PC-3 (cell line): ENCODE measurements at regions not wholly inside any gene's neighbourhood (a gene's known extent, or its start where the extent isn't known, plus 50 kb on each side); places are given as distances from the start of the nearest gene placed in this dataset.

ENCODE experiments used
- ATAC-seq: fragments of 200-7000 bp; cut with Tn5 transposase; 2 replicates; pipeline ENCODE4 v1.9.1; 2020; ENCODE audit warnings: mild to moderate bottlenecking, moderate library complexity
- BruUV-seq: library from RNA; stranded (reverse); fragments of 400-500 nt; replicated peaks from 2 replicates; lab custom pipeline; 2021; lab: Mats Ljungman, UMichigan
- CTCF ChIA-PET: fragments of 300-600 bp; sonication (Branson Sonifier 250); formaldehyde crosslinking; loops from one replicate; lab custom pipeline; 2022; ENCODE audit warnings: antibody characterized with exemption; lab: Charles Lee
- POLR2A ChIA-PET: fragments of 300-600 bp; sonication (Branson Sonifier 250); formaldehyde crosslinking; loops from one replicate; lab custom pipeline; 2022; ENCODE audit warnings: antibody characterized with exemption; ENCODE audit not compliant: unreplicated experiment; lab: Charles Lee
- DNase-seq: peaks from one replicate; pipeline ENCODE4 v3.0.0-alpha.2; 2015
- H2AFZ ChIP-seq: fragments of 300-600 bp; sonication (generic); 2 replicates; pipeline ENCODE4 v1.6.0; 2016; ENCODE audit warnings: antibody characterized with exemption, low read length
- H3F3A ChIP-seq: fragments of 300-600 bp; sonication (generic); one replicate; pipeline ENCODE4 v1.6.0; 2017; ENCODE audit warnings: antibody characterized with exemption, low read length, control low read depth, mild to moderate bottlenecking; ENCODE audit not compliant: unreplicated experiment
- H3K27ac ChIP-seq: fragments of 300-600 bp; sonication (generic); 2 replicates; pipeline ENCODE4 v1.5.1; 2016; ENCODE audit warnings: mild to moderate bottlenecking, low read length
- H3K27me3 ChIP-seq: fragments of 300-600 bp; sonication (generic); 2 replicates; pipeline ENCODE4 v1.6.1; 2016; ENCODE audit warnings: low read length, mixed read lengths
- H3K36me3 ChIP-seq: fragments of 300-600 bp; sonication (generic); 2 replicates; pipeline ENCODE4 v1.6.1; 2016; ENCODE audit warnings: low read depth, mixed run types, low read length, mixed read lengths
- H3K4me1 ChIP-seq: fragments of 300-600 bp; sonication (generic); 2 replicates; pipeline ENCODE4 v1.5.1; 2016; ENCODE audit warnings: low read length; ENCODE audit not compliant: insufficient read depth
- H3K4me2 ChIP-seq: fragments of 300-600 bp; sonication (generic); 2 replicates; pipeline ENCODE4 v1.6.0; 2016; ENCODE audit warnings: low read length
- H3K4me3 ChIP-seq: fragments of 300-600 bp; sonication (generic); 2 replicates; pipeline ENCODE4 v1.5.1; 2016; ENCODE audit warnings: mild to moderate bottlenecking, low read length, mixed read lengths
- H3K79me2 ChIP-seq: fragments of 300-600 bp; sonication (generic); 2 replicates; pipeline ENCODE4 v1.6.1; 2017; ENCODE audit warnings: low read length, mixed read lengths
- H3K9ac ChIP-seq: fragments of 300-600 bp; sonication (generic); 2 replicates; pipeline ENCODE4 v1.6.0; 2016; ENCODE audit warnings: mild to moderate bottlenecking, low read length
- H3K9me2 ChIP-seq: fragments of 300-600 bp; sonication (generic); replicated peaks from 2 replicates; pipeline ENCODE4 v1.6.1; 2016; ENCODE audit warnings: mixed run types, low read length, mixed read lengths
- H3K9me3 ChIP-seq: fragments of 300-600 bp; sonication (generic); 2 replicates; pipeline ENCODE4 v1.6.1; 2016; ENCODE audit warnings: low read length, mixed read lengths
- H4K20me1 ChIP-seq: fragments of 300-600 bp; sonication (generic); 2 replicates; pipeline ENCODE4 v1.6.1; 2016; ENCODE audit warnings: low read length, mixed read lengths
- EZH2 ChIP-seq: fragments of 300-600 bp; sonication (generic); IDR thresholded peaks from one replicate; pipeline ENCODE4 v1.6.1; 2017; ENCODE audit warnings: antibody characterized with exemption, mild to moderate bottlenecking, low read length; ENCODE audit not compliant: unreplicated experiment
- EZH2phosphoT487 ChIP-seq: fragments of 300-600 bp; sonication (generic); IDR thresholded peaks from 2 replicates; pipeline ENCODE4 v1.6.1; 2018; ENCODE audit warnings: mild to moderate bottlenecking, antibody characterized with exemption, low read length, borderline replicate concordance
- intact Hi-C: fragments of 100-400 bp; cut with micrococcal nuclease; formaldehyde crosslinking; loops from 2 replicates; pipeline ENCODE4 v1.9.0; 2023
- TF ChIP-seq, protein P1 (sequence below): fragments of 300-600 bp; sonication (generic); conservative IDR thresholded peaks from 2 replicates; pipeline ENCODE4 v1.5.1; 2017; ENCODE audit warnings: antibody characterized with exemption, low read depth, mild to moderate bottlenecking, low read length

DNA sequence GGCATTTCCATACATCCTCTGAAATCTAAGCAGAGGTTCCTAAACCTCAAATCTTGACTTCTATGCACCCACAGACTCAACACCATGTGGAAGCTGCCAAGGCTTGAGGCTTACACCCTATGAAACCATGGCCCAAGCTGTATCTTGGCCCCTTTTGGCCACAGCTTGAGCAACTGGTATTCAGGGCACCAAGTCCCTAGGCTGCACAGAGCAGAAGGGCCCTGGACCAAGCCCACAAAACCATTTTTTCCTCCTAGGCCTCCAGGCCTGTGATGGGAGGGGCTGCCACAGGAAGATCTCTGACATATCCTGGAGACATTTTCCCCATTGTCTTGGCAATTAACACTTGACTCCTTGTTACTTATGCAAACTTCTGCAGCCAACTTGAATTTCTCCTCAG, 54.4 kb upstream of the IL12A start:
- H3K36me3 ChIP-seq, result no peaks in the 10 kb centered on the region
- peaks cover 13% of the 10 kb centered on the region; the same call in 1 of the 2 replicates for H3K9me3 ChIP-seq
- DNase-seq, result no peak
- no peaks in the 10 kb centered on the region for H4K20me1 ChIP-seq
- ChIA-PET POLR2A (no interaction called here), CTCF (no interaction called here)
- ATAC-seq, result no peak
- no peak overlapping the region for H2AFZ ChIP-seq
- H3K4me1 ChIP-seq, result peaks cover 10% of the 10 kb centered on the region
- H3F3A ChIP-seq, result no peaks in the 10 kb centered on the region
- H3K9me2 ChIP-seq, result no peaks in the 10 kb centered on the region
- no peaks in the 10 kb centered on the region for H3K79me2 ChIP-seq
- intact Hi-C loops, result no loop called here
- H3K4me3 ChIP-seq, result no peak overlapping the region
- no peak overlapping the region for H3K4me2 ChIP-seq
- no peaks in the 10 kb centered on the region for H3K27me3 ChIP-seq
- H3K27ac ChIP-seq, result no peak overlapping the region
- H3K9ac ChIP-seq, result no peak overlapping the region
- TF ChIP-seq EZH2, result no peak
- TF ChIP-seq, protein P1, sequence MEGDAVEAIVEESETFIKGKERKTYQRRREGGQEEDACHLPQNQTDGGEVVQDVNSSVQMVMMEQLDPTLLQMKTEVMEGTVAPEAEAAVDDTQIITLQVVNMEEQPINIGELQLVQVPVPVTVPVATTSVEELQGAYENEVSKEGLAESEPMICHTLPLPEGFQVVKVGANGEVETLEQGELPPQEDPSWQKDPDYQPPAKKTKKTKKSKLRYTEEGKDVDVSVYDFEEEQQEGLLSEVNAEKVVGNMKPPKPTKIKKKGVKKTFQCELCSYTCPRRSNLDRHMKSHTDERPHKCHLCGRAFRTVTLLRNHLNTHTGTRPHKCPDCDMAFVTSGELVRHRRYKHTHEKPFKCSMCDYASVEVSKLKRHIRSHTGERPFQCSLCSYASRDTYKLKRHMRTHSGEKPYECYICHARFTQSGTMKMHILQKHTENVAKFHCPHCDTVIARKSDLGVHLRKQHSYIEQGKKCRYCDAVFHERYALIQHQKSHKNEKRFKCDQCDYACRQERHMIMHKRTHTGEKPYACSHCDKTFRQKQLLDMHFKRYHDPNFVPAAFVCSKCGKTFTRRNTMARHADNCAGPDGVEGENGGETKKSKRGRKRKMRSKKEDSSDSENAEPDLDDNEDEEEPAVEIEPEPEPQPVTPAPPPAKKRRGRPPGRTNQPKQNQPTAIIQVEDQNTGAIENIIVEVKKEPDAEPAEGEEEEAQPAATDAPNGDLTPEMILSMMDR, result no peak
- TF ChIP-seq EZH2phosphoT487, result no peak
- no TSS peak for BruUV-seq

DNA sequence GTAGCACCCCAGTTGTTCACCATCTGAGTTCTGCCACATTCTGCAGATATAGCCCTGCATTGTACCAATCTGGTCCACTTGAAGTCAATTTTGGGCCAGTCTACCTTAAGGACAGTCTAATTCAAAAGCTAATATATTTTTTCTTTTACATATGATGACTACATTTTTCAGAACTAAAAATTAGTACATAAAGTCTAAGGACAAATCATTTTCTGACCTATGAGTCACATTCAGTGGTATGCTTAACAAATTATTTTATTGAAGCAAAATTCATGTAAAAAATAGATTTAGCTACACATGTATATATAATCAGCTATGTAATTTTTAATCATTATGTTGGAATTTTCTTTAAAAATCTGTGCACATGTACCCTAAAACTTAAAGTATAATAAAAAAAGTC, 52.1 kb upstream of the IL12A start:
- intact Hi-C loops, result no loop called here
- BruUV-seq, result no TSS peak
- ChIA-PET POLR2A (interaction anchor here (0.6 kb wide), 1 partner anchor 587 kb away, joined by 4 read pairs; no protein-coding TSS in a partner anchor), CTCF (interaction anchor here (0.6 kb wide), 1 partner anchor 8 kb away, joined by 3 read pairs; no protein-coding TSS in a partner anchor)
- Histone ChIP-seq H3F3A (no peaks in the 10 kb centered on the region), H3K9me3 (peaks cover 13% of the 10 kb centered on the region; the same call in 1 of the 2 replicates), H3K27me3 (no peaks in the 10 kb centered on the region), H3K4me2 (no peak overlapping the region), H3K4me1 (peaks cover 6% of the 10 kb centered on the region), H4K20me1 (no peaks in the 10 kb centered on the region), H3K4me3 (no peak overlapping the region), H3K9me2 (no peaks in the 10 kb centered on the region), H3K36me3 (no peaks in the 10 kb centered on the region), H3K79me2 (no peaks in the 10 kb centered on the region), H2AFZ (no peak overlapping the region), H3K27ac (no peak overlapping the region), H3K9ac (no peak overlapping the region)
- TF ChIP-seq EZH2phosphoT487 (no peak), EZH2 (no peak)
- TF ChIP-seq, protein P1, result no peak
- DNase-seq (no peak), ATAC-seq (peak; percentile 46)

DNA sequence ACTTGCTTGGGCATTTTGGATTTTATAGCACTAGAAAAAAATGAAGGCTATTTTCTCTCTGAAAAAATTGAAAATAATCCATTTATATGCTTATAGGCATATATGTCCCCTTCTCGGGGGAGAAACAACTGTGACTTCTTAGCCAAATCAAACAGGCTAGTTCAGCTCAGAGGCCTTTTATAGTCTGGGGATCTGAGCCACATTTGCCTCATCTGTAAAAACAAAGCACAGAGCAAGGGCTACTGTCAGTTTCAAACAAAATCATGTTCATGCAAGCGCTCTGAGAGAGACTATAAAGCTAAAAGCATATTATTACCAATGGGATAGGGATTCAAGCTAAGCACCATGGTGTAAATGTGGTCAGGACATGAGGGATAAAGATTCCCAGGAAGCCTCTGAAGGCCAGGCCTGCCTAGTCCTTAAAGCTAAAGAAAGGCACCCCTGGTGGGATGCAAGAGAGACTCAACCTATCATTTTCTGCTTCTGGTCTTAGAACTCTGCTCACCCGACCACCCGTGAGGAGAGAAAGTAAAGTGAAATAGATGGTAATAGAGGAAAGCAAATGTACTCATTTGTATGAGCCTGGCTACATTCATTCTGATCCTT, 51.0 kb upstream of the IL12A start:
- ChIA-PET CTCF (no interaction called here), POLR2A (no interaction called here)
- no peaks in the 10 kb centered on the region for H3F3A ChIP-seq
- no peaks in the 10 kb centered on the region for H3K27me3 ChIP-seq
- peaks cover 13% of the 10 kb centered on the region; the same call in 1 of the 2 replicates for H3K9me3 ChIP-seq
- no peaks in the 10 kb centered on the region for H3K9me2 ChIP-seq
- H3K4me3 ChIP-seq, result no peak overlapping the region
- no peak overlapping the region for H2AFZ ChIP-seq
- intact Hi-C loops, result no loop called here
- H3K9ac ChIP-seq, result no peak overlapping the region
- no peaks in the 10 kb centered on the region for H3K36me3 ChIP-seq
- no peak overlapping the region for H3K4me2 ChIP-seq
- no peak overlapping the region for H3K27ac ChIP-seq
- no TSS peak for BruUV-seq
- ATAC-seq (no peak), DNase-seq (no peak)
- peaks cover 15% of the 10 kb centered on the region for H3K4me1 ChIP-seq
- no peak for TF ChIP-seq EZH2
- TF ChIP-seq, protein P1, result no peak
- TF ChIP-seq EZH2phosphoT487, result no peak
- H4K20me1 ChIP-seq, result no peaks in the 10 kb centered on the region
- no peaks in the 10 kb centered on the region for H3K79me2 ChIP-seq
